Kasumi-1 (cell line): ENCODE measurements at regions not wholly inside any gene's neighbourhood (a gene's known extent, or its start where the extent isn't known, plus 50 kb on each side); places are given as distances from the start of the nearest gene placed in this dataset.
"Not testable (repeated sequence)": the region's sequence is repeated elsewhere in the genome, so short reads cannot be mapped to it uniquely, and the experiment has no call there.

Experiments
- DNase-seq, 2 experiments: peaks; one replicate each; lab custom pipeline; 2025; lab: John Stamatoyannopoulos, UW

GRCh38 chr20:39986173-39986904, 702.7 kb downstream of the MAFB start:
- DNase-seq = no peak

GRCh38 chr20:39985271-39985827, 703.7 kb downstream of the MAFB start:
- no peak for DNase-seq

GRCh38 chr20:39983655-39984054, 705.4 kb downstream of the MAFB start:
- no peak for DNase-seq

GRCh38 chr20:39983183-39983582, 705.9 kb downstream of the MAFB start:
- DNase-seq = no peak

- DNase-seq = no peak
These were observed 714.0 kb downstream of the MAFB start for GRCh38 chr20:39974966-39975501.

- DNase-seq = no peak
These were observed 720.5 kb downstream of the MAFB start for GRCh38 chr20:39968495-39968894.

GRCh38 chr20:39967806-39968205, 721.2 kb downstream of the MAFB start:
- DNase-seq = no peak

- no peak for DNase-seq
These were observed 727.3 kb downstream of the MAFB start for GRCh38 chr20:39961637-39962244.

GRCh38 chr20:39960522-39961428, 728.3 kb downstream of the MAFB start:
- DNase-seq = no peak

- not testable (repeated sequence) for DNase-seq
These were observed 731.1 kb downstream of the MAFB start for GRCh38 chr20:39957911-39958310.

GRCh38 chr20:39954621-39955020, 734.4 kb downstream of the MAFB start:
- DNase-seq = no peak

- no peak for DNase-seq
These were observed 742.1 kb downstream of the MAFB start for GRCh38 chr20:39946931-39947330.

- DNase-seq = no peak
These were observed 742.8 kb downstream of the MAFB start for GRCh38 chr20:39946053-39946810.

- DNase-seq = no peak
These were observed 744.2 kb downstream of the MAFB start for GRCh38 chr20:39944861-39945260.

GRCh38 chr20:39943336-39943735, 745.7 kb downstream of the MAFB start:
- no peak for DNase-seq

- no peak for DNase-seq
These were observed 747.8 kb downstream of the MAFB start for GRCh38 chr20:39941245-39941644.

GRCh38 chr20:39939241-39939865, 749.7 kb downstream of the MAFB start:
- no peak for DNase-seq

- no peak for DNase-seq
These were observed 752.6 kb downstream of the MAFB start for GRCh38 chr20:39936401-39936800.

- DNase-seq = no peak
These were observed 753.1 kb downstream of the MAFB start for GRCh38 chr20:39935901-39936300.

- DNase-seq = no peak
These were observed 772.7 kb downstream of the MAFB start for GRCh38 chr20:39916236-39916765.

GRCh38 chr20:39913274-39913673, 775.8 kb downstream of the MAFB start:
- no peak for DNase-seq
